GM21367 (cell line): ENCODE measurements at regions not wholly inside any gene's neighbourhood (a gene's known extent, or its start where the extent isn't known, plus 50 kb on each side); places are given as distances from the start of the nearest gene placed in this dataset.

Experiments
- ATAC-seq: cut with Tn5 transposase; IDR thresholded peaks from one replicate; pipeline ENCODE4 v1.9.1; 2021; ENCODE audit not compliant: unreplicated experiment

DNA sequence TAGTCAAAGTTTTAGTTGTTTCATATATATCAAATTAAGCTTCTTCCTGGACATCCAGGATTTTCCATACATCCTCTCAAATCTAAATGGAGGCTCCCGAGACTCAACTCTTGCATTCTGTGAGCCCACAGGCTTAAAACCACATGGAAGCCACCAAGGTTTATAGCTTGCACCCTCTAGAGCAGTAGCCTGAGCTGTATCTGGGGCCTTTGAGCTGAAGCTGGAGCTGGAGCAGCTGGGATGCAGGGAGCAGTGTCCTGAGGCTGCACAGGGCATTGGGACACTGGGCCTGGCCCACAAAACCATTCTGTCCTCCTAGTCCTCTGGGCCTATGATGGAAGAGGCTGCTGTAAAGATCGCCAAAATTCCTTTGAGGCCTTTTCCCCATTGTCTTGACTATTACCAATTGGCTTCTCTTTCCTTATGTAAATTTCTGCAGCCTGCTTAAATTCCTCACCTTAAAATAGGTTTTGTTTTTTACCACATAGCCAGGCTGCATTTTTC lies 151.0 kb downstream of the COX7C start:
- no peak for ATAC-seq

GRCh38 chr5:86780018-86780417 lies 162.3 kb downstream of the COX7C start:
- ATAC-seq, result no peak

DNA sequence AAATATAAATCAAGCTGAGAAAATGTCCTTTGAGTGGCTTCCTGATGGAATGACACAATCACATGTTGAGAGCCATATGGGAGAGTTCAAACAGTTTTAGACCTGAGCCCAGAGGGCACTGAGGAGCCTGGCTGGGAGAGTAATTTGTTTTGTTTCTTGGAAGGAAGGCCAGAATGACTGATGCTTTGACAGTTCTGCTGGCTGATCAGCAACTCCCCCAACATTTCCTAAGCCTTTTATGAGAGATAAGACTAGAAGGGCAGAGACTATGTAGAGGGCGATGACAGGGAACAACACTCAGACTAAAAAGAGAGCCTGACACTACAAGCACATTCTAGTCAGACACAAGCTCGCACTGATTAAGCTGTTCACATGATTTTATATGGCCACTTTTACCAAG lies 169.2 kb downstream of the COX7C start:
- ATAC-seq, result no peak

DNA sequence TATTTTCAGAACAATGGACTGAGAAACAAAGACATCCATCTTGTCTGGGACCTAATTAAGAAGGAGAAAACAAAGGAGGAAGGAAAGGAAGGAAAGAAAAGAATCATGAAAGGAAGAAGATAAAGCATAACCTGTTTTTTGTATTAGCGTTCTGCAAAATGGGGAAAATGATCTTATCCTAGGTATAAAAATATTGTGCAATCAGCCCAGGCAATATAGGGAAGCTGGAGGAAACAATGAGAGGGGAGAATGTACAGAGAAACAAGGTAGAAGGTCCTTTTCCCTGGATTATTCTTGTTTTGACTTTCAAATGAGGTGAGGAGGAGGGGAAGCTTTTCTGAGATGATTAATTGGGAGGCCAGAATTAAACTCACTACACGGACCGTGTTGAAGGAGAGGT lies 177.9 kb downstream of the COX7C start:
- no peak for ATAC-seq

DNA sequence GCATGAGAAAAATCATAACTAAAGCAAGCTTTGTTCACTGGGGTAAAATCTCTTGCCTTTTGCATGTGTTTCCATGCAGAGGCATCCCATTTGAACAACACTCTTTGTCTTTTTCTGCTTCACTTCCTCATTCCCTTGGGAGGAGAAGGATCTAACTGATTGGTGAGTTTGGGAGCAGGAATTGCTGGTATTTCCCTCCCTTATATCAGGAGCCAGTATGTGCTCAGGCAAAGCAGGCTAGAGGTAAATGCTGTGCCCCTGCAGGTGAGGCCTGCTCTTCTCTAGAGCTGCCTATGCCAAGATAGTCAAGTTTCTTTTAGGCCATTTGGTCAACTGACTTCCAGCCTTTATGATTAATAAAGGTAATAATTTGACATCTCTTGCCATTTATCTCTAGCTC lies 179.9 kb downstream of the COX7C start:
- no peak for ATAC-seq

DNA sequence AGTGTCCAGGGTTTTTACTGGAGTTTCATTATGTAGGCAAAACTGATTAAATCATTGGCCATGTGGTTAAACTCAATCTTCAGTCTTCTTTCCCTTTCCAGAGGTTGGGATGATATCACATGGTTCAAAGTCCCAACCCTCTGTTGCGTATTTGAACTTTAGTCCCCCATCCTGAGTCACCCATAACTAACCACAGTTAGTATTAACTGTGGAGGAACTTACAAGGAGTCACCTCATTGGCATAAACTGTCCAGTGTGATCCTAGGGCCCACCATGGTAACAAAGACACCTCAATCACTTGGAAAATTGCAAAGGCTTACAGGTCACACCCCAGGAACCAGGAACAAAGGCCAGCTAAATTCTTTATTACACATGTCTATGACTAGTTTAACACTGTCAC lies 188.5 kb downstream of the COX7C start:
- no peak for ATAC-seq

DNA sequence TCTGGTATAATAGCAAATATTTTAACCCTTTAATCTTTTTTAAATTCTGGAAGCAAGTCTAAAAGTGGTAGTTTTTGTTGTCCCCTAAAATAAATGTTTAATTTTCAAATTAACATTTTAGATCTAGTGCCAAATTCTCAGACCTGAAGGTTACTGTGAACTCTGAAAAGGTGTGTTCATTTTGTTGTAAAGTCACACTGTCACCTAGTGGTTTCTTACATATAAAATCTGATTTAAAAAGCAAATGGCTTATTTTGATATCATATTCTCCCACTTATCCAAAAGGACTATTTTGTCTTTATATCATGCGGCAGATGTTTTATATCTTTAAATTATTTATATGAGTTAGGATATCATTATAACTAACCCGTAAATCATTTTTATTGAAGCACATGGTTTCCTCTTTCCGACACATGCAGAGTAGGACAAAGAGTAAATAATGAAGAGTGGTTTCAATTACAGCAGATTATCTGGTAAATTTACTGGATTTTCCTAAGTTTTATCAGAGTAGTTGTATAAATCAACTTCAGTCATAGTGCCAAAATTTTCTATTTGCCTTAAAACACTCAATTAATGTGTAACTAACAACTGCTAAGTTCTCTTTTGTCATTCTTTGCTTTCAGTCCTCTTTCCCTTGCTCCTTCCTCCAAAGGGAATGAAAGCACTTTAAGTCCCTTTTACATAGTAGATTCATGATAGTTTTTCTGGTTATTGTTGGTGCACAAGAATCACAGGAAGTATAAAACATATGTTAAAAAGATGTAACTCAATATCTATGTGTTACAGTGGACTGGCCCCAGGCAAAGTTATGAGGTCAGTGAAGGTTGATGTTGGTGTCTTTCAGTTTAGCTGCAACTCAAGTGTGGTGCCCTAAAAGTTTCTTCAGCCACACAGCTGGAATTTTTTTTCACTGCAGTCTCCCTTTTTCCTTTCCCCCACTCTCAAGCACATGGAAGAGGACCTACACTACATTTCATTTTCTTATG lies 189.6 kb downstream of the COX7C start:
- no peak for ATAC-seq

DNA sequence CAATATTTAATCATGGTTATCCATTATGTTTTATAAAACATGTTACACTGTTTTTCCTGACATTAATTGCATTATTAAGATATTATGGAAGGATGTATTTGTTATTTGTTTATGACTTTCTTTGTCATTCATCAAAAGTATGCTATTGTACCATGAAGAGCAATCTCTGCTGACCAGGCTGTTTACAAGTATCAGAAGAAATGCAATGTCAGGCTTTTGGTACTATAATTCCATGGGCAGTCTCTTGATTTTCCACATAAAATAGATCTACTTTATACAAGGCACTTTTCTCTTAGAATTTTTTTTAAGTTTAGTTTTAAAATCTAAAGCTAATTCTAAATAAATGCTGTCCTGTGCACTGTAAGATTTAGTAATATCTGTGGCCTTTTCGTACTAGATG lies 196.6 kb downstream of the COX7C start:
- no peak for ATAC-seq

DNA sequence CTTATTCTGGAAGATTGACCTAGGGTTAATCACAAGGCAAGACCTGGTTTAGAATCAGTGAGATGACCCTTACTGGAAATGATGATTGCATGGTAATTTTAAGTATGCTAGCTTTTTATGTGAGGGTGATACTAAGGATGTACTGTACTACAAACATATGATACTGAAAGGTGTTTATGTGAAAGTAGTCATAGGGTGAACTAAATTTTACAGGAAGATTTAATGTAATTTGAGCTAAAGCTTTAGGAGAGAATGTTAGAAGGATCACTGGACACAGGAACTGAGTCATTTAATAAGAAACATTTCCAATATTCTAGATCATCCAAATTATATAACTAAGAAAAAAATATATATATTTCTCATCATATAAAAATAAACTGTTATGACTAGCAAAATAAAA lies 197.2 kb downstream of the COX7C start:
- ATAC-seq, result no peak

DNA sequence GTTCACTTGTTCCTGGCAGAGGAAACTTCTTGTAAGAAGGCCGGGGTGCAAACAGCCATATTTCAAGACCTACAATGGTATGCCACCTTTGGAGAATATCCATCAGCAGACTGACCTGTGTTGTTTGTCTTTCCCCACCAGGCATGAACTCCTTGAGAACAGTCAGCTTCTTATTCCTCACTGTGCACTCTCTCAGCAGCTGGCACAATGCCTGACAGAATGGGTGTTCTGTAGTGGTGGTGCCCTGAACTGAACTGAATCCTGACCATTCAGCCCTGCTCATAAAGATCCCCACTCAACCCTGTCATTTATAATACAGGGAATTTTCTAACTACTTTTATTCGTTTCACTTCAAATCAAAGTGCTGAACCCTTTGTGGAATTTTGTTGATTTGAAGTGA lies 206.9 kb downstream of the COX7C start:
- no peak for ATAC-seq

- no peak for ATAC-seq
These were observed 213.4 kb downstream of the COX7C start for GRCh38 chr5:86831128-86831527.

DNA sequence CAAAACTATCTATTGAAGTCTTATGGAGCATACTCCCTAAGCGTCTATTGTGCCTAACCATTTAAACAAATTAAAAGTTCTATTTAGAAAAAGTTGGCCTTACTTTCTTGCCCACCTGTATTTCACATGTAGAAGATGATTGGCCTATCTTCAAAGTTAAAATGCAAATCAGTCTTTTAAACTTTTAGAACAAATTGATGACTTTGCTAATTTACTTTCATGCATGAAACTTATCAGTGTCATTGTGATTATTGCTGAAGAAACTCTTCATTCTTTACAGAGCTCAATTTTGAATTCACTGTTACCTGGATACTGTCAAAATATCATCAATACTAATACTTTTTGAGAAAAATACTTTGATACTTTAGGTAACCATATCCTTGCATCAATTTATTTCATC lies 216.1 kb downstream of the COX7C start:
- ATAC-seq, result no peak

DNA sequence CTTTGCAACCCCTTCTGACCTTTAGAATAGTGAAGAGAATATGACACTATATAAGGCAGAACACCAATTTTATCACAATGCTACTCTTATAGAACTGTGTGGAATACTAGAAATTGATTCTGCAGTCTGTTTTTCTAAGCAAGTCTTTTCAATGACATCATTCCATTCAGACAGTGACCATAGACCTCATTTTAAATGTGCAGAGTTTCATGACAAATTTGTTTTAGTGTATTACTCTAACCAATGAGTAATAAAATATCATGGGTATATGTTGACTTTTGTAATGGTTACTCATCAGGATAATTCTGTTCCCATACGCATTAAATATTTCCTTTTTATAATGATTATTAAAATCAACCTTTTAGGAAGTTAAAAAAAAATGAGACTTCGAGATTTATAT lies 219.9 kb downstream of the COX7C start:
- no peak for ATAC-seq

DNA sequence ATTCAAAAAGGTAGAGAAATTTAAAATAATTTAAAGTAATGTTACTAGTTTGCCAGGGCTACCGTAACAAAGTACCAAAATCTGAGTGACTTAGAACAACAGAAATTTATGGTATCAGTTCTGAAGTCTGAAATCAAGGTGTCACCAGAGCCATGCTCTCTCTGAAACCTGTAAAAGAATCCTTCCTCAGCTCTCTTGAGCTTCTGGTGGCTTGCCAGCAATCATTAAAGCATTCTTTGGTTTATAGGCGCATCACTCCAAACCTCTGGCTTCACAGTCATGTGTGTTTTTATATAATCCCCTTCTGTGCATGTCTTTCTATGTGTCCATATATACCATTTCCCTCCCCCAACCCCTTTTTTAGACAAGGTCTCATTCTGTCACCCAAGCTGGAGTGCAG lies 220.3 kb downstream of the COX7C start:
- ATAC-seq, result no peak

GRCh38 chr5:86841000-86841644 lies 223.4 kb downstream of the COX7C start:
- ATAC-seq, result no peak

DNA sequence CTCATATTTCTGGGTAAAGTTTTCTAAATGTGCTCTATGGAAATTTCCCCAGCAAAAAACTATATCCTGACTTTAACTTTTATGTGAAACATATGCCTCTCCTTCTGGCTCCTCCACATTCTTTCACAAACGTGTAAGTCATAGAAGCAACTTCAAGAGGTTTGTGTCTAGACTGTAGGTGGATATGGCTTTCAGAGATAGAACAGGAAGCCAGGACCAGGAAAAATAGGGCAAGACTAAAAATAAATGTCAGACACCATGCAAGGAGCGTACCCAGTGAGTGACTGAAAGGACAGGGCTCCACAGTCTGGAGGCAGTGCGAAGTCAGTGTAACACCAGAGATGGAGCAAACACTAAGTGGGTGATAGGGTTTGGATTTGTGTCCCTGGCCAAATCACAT lies 240.7 kb downstream of the COX7C start:
- no peak for ATAC-seq

- ATAC-seq, result no peak
These were observed 243.8 kb downstream of the COX7C start for GRCh38 chr5:86861512-86861911.

DNA sequence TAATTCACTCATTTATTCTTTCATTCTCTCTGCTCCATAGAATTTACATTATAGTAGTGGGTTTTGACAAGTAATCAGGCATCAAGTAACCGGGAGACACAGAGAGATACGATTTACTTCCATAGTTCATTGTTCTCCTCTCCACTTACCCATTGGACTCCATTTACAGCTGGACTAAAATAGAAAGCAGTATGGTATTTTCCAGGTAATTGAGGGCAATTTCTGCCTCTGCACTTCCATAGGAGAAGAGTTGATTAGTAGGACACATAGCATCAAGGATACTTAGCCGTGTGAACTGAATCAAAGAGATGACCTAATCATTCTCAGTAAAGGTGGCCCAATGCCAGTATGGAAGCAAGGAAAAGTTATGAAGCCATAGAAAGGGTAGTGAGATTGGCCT lies 244.4 kb downstream of the COX7C start:
- ATAC-seq, result no peak

- ATAC-seq, result no peak
These were observed 246.3 kb downstream of the COX7C start for GRCh38 chr5:86864051-86864450.

- no peak for ATAC-seq
These were observed 247.6 kb downstream of the COX7C start for GRCh38 chr5:86865256-86865785.

DNA sequence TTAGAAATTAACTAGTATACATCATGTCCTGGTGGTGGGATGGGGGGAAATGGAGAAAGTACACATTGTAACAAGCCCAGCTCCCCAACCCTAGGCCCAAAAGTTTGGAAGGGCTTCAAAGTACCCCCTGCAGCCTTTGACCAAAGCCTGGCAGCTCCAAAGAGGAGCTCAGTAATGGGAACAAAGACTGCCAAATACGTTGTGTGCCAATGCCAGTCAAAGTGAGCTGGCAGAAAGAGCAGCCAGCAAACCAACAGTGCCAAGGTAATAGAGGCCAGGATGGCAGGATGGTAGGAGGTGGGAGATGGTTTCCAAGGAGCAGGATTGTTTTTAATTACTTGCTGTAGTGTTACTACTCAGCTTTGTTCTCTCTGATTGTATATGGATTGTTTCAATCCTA lies 248.3 kb downstream of the COX7C start:
- no peak for ATAC-seq

GRCh38 chr5:86869268-86869667 lies 251.5 kb downstream of the COX7C start:
- no peak for ATAC-seq
